IgD-negative memory B cell (primary cell): ENCODE measurements at regions not wholly inside any gene's neighbourhood (a gene's known extent, or its start where the extent isn't known, plus 50 kb on each side); places are given as distances from the start of the nearest gene placed in this dataset.

Experiments used
- H3K27ac Mint-ChIP-seq, 3 donors: one replicate each; pipeline ENCODE4 v1.8.0; 2020 to 2022; ENCODE audit warnings: mild to moderate bottlenecking in 3 of 3, mixed read lengths in 3 of 3, moderate library complexity in 1 of 3
- H3K27me3 Mint-ChIP-seq: one replicate; pipeline ENCODE4 v1.8.0; 2021; ENCODE audit warnings: mixed read lengths
- H3K36me3 Mint-ChIP-seq: one replicate; pipeline ENCODE4 v1.8.0; 2020; ENCODE audit warnings: mild to moderate bottlenecking, mixed read lengths
- H3K4me1 Mint-ChIP-seq, 3 donors: one replicate each; pipeline ENCODE4 v1.8.0; 2020 to 2022; ENCODE audit warnings: mixed read lengths in 3 of 3, mild to moderate bottlenecking in 1 of 3
- H3K4me3 Mint-ChIP-seq, 4 donors: one replicate each; pipeline ENCODE4 v1.8.0; 2020 to 2022; ENCODE audit warnings: mild to moderate bottlenecking in 4 of 4, mixed read lengths in 4 of 4, moderate library complexity in 3 of 4
- H3K9me3 Mint-ChIP-seq, 3 donors: one replicate each; pipeline ENCODE4 v1.8.0; 2020 to 2021; ENCODE audit warnings: mixed read lengths in 3 of 3, mild to moderate bottlenecking in 1 of 3

DNA sequence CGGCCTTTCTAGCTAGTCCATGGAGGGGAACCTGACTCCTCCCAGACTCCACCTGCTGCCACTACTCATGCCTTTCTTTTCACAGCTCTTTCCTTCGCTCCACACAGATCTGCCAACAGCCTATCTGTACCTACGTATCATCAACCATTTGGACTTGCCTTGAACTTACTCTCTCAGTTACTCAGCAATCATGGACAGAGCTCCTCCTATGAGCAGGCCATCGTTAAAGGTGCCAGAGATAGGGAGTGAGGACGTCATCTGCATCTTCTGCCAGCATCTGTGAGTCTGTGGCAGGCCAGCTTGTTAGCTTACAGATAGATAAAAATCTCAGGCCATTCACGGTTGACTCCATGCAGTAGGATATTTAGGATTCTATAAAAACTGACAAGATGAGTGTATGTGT lies 162.9 kb upstream of the ZBED5 start:
- Mint-ChIP-seq H3K27ac (no peak overlapping the region), H3K4me3 (no peak overlapping the region), H3K9me3 (no peaks in the 10 kb centered on the region), H3K27me3 (peaks cover 1% of the 10 kb centered on the region), H3K4me1 (peaks cover 0 to 8% (median 4%) of the 10 kb centered on the region in 3 donors), H3K36me3 (no peaks in the 10 kb centered on the region)

DNA sequence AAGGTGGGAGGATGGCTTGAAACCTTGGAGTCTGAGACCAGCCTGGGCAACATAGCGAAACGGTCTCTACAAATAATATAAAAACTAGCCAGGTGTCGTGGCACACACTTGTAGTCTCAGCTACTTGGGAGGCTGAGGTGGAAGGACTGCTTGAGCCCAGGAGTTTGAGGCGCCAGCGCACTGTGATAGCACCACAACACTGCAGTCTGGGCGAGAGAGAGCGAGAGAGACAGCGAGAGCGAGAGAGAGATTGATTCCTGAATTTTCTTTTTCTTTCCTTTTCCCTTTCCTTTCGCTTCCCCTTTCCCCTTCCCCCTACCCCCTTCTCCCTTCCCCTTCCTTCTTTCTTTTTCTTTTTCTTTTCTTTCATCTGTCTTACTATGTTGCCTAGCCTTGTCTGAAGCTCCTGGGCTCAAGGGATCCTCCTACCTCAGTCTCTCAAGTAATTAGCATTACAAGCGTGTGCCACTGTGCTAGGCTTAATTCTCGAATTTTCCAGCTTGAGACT lies 162.4 kb upstream of the ZBED5 start:
- Mint-ChIP-seq H3K9me3 (no peaks in the 10 kb centered on the region), H3K36me3 (no peaks in the 10 kb centered on the region), H3K27me3 (no peaks in the 10 kb centered on the region), H3K27ac (no peak overlapping the region), H3K4me3 (no peak overlapping the region), H3K4me1 (peaks cover 0 to 8% (median 4%) of the 10 kb centered on the region in 3 donors)

DNA sequence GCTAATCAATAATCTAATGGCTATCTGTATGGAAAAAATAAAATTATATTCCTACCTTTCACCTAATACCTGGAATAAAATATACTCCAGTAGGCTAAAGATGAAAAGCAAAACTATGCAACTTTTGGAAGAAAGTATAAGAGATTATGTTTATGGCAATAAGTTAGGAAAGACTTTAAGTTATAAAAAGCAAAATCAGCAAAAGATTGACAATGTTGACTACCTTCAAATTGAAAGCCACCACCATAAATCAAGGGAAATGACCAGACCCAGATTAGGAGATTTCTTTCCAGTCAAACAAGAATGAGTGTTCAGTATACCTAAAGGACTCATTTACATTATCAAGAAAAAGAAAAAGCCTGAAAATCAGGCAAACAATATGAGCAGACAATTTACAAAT lies 159.1 kb upstream of the ZBED5 start:
- Mint-ChIP-seq H3K27me3 (peaks cover 1% of the 10 kb centered on the region), H3K4me1 (peaks cover 6 to 14% (median 11%) of the 10 kb centered on the region in 3 donors), H3K36me3 (no peaks in the 10 kb centered on the region), H3K9me3 (no peaks in the 10 kb centered on the region), H3K27ac (no peak overlapping the region), H3K4me3 (no peak overlapping the region)

DNA sequence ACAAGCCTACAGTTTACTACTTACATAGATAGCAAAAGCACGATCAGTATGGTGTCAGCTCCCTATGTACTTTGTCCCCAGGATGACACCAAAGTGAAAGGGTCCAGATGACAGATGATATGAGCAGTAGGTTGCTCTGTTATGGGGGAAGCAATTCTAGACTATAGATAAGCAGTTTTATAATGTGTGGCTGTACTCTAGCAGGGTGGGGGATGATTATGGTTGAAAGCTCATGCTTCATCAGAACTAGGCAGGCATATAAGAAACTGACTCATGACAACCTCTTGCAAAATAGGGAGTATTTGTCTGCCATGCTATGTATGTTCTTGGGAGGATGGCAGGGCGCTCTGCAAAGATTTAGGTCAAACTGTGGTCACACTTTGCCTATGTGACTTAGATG lies 158.2 kb upstream of the ZBED5 start:
- H3K27ac Mint-ChIP-seq: no peak overlapping the region
- H3K4me1 Mint-ChIP-seq: peaks cover 13 to 18% (median 15%) of the 10 kb centered on the region in 3 donors
- H3K9me3 Mint-ChIP-seq: no peaks in the 10 kb centered on the region
- no peak overlapping the region for H3K4me3 Mint-ChIP-seq
- H3K27me3 Mint-ChIP-seq: peaks cover 1% of the 10 kb centered on the region
- no peaks in the 10 kb centered on the region for H3K36me3 Mint-ChIP-seq

DNA sequence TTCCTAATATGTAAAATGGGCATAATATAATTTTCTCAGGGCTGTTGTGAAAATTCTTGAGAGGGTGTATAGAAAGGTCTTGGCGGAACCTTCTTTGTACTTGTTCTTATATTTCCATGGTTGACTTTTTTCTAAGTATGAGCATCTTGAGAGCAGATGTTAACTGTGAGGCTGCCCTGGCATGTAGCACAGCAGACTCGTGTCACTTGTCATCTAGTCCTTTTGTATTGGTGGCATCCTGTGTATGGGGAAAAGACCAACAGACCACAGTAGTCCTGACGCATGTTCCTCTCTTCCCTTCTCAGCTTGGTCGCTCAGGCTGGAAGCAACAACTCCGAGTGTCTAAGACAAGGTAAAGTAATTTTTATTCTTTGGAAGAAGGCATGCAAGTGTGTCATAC lies 153.8 kb upstream of the ZBED5 start:
- Mint-ChIP-seq H3K4me1 (peaks cover 15 to 22% (median 16%) of the 10 kb centered on the region in 3 donors), H3K27me3 (peaks cover 8% of the 10 kb centered on the region), H3K4me3 (peak overlapping the region in 2 of 4 donors; percentile 14 to 44), H3K36me3 (no peaks in the 10 kb centered on the region), H3K27ac (peak overlapping the region in 1 of 3 donors; percentile 49), H3K9me3 (no peaks in the 10 kb centered on the region)

DNA sequence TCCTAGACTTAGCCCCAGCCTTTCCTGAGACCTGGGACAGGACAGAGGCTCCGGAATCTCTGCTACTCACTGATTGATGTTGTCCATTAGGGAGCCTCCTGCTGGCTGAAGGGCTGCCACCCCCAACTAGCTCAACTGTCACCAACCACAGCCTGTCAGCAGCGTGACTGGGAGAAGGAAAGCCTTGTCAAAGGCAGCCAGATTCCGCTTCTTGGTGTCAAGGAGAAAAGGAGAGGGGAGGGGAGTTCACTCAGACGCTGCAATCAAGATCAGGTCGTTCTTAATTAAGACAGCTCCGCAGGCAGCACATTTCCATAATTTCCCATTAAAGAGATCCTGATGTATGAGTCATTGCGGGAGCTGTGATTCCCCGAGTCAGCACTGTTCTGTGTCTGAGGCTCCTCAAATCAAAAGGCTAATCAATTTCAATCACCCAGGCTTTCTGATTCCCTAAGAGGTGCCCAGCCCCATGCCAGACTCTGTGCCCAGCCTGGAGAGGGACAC lies 152.8 kb upstream of the ZBED5 start:
- Mint-ChIP-seq H3K27ac (no peak overlapping the region), H3K4me3 (no peak overlapping the region), H3K36me3 (no peaks in the 10 kb centered on the region), H3K4me1 (peaks cover 13 to 22% (median 16%) of the 10 kb centered on the region in 3 donors), H3K27me3 (peaks cover 8% of the 10 kb centered on the region), H3K9me3 (peaks cover 0 to 1% (median 0%) of the 10 kb centered on the region in 3 donors)

DNA sequence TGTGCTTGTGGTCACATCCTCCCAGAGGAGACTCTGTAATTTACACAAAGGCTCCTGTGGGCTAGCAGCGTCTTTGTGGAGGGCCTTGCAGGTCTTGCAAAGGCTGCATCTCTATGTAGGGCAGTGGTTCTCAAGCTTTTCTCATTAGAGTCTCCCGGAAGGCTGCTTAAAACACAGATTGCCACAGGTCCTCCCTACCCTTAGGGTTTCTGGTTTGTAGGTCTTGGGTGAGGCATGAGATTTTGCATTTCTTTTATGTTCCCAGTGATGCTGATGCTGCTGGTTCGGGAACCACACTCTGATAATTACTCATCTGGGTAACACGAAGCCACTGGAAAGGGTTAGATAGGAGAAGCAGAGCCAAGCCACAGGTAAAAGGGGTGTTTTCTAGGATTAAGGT lies 151.3 kb upstream of the ZBED5 start:
- Mint-ChIP-seq H3K27ac (no peak overlapping the region), H3K4me3 (no peak overlapping the region), H3K9me3 (peaks cover 0 to 4% (median 2%) of the 10 kb centered on the region in 3 donors), H3K27me3 (peaks cover 14% of the 10 kb centered on the region), H3K4me1 (peaks cover 13 to 22% (median 16%) of the 10 kb centered on the region in 3 donors), H3K36me3 (no peaks in the 10 kb centered on the region)

DNA sequence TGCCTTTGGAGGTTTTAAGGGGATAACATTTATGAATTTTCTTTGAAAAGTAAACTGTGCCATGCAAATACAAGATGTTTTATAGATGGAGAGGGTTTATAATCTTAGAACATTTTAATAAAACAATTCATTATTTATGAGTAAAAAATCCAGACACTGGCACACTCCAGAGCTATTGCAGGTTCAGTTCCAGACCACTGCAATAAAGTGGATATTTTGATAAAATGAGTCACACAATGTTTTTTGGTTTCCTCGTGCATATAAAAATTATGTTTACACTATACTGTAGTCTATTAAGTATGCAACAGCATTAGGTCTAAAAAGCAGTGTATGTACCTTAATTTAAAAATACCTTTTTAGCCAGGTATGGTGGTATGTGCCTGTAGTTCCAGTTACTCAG lies 146.2 kb upstream of the ZBED5 start:
- Mint-ChIP-seq H3K27ac (no peak overlapping the region), H3K36me3 (no peaks in the 10 kb centered on the region), H3K27me3 (peaks cover 19% of the 10 kb centered on the region), H3K9me3 (peaks cover 0 to 4% (median 2%) of the 10 kb centered on the region in 3 donors), H3K4me3 (no peak overlapping the region), H3K4me1 (peaks cover 0 to 7% (median 0%) of the 10 kb centered on the region in 3 donors)

DNA sequence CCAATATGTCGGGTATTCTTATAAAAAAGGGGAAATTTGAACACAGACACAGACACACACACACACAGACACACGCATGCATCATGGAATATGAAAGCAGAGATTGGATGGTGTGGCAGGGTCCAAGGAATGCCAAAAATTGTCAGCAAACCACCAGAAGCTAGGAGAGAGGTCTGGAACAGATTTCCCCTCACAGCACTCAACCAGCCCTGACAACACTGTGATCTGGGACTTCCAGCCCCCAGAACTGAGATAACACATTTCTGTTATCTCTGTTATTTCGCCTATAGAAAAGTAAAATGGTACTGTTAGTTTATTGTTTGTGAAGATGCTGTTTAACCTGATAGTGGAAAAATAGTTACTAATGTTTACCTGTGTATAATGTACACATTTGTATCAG lies 145.4 kb upstream of the ZBED5 start:
- H3K4me3 Mint-ChIP-seq: no peak overlapping the region
- peaks cover 17% of the 10 kb centered on the region for H3K27me3 Mint-ChIP-seq
- no peaks in the 10 kb centered on the region for H3K36me3 Mint-ChIP-seq
- H3K4me1 Mint-ChIP-seq: peaks cover 0 to 5% (median 0%) of the 10 kb centered on the region in 3 donors
- H3K9me3 Mint-ChIP-seq: peaks cover 0 to 4% (median 2%) of the 10 kb centered on the region in 3 donors
- H3K27ac Mint-ChIP-seq: no peak overlapping the region

DNA sequence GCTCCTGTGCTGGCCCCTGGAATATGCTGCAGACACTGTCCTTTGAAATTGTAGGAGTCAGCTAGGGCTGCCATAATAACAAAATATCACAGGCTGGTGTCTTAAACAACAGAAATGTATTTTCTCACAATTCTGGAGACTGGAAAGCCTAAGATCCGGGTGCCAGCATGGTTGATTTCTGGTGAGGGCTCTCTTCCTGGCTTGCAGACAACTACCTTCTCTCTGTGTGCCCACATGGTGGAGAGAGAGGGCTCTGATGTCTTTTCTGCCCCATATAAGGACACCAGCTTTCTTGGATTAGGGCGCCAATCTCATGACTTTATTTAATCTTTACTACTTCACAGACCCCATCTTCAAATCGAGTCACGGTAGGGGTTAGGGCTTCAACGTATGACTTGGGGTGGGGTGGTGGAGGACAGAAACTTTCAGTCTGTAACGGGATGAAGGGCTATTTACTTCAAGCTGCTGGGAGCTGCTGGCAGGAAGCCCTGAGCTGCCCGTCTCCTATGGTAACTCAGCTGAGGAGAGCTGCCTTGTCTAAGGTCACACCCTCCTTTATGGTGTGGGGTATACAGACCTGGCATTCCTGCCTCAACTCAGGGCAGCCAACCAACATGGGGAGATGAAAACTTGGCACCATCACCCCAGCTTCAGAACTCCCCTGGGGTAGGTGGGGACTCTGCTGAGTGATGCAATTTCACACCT lies 142.9 kb upstream of the ZBED5 start:
- peaks cover 0 to 5% (median 0%) of the 10 kb centered on the region in 3 donors for H3K4me1 Mint-ChIP-seq
- peaks cover 3% of the 10 kb centered on the region for H3K36me3 Mint-ChIP-seq
- H3K9me3 Mint-ChIP-seq: peaks cover under 1 to 4% (median 2%) of the 10 kb centered on the region in 3 donors
- no peak overlapping the region for H3K27ac Mint-ChIP-seq
- peaks cover 20% of the 10 kb centered on the region for H3K27me3 Mint-ChIP-seq
- no peak overlapping the region for H3K4me3 Mint-ChIP-seq

DNA sequence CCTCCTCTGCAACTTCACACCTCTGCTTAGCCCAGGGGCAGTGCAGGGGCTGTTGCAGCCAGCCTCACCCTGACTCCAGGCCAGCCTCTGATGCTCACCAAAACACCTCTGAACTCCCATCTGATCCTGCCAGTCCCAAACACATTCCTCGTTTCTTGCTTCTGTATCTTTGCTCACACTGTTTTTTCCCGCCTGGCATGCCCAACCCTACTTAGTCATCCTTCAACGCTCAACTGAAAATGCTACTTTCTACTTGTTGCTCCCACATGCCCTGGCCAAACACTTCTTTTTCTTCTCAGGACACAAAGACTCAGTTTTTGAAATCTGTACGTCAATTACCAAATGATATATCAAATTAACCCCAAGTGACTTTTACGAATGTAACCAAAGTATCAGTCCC lies 140.8 kb upstream of the ZBED5 start:
- H3K27me3 Mint-ChIP-seq: peaks cover 14% of the 10 kb centered on the region
- peaks cover 0 to 13% (median 6%) of the 10 kb centered on the region in 3 donors for H3K4me1 Mint-ChIP-seq

DNA sequence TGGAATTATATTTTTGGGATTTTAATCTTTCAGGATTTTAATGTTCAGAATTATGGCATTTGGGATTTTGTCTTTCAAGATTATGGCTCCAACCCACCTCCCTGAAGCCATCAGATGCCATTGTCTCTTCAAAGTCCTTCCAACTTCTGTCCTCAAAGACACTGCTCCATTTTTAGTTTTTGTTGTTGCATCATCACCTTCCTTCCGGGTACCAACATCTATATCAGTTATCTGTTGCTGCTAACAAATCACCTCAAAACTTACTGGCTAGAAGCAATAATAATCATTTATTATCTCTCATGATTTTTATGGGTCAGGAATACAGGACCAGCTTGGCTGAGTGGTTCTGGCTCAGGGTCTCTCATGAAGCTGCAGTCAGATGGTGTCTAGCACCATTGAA lies 138.8 kb upstream of the ZBED5 start:
- peaks cover 1 to 5% (median 3%) of the 10 kb centered on the region in 3 donors for H3K9me3 Mint-ChIP-seq
- peaks cover 0 to 13% (median 6%) of the 10 kb centered on the region in 3 donors for H3K4me1 Mint-ChIP-seq
- H3K27me3 Mint-ChIP-seq: peaks cover 14% of the 10 kb centered on the region
- H3K36me3 Mint-ChIP-seq: peaks cover 6% of the 10 kb centered on the region
- no peak overlapping the region for H3K4me3 Mint-ChIP-seq
- no peak overlapping the region for H3K27ac Mint-ChIP-seq

More for the DNA sequence above, 140.8 kb upstream of the ZBED5 start:
- peaks cover 6% of the 10 kb centered on the region for H3K36me3 Mint-ChIP-seq
- no peak overlapping the region for H3K27ac Mint-ChIP-seq
- peaks cover 1 to 5% (median 3%) of the 10 kb centered on the region in 3 donors for H3K9me3 Mint-ChIP-seq
- no peak overlapping the region for H3K4me3 Mint-ChIP-seq

DNA sequence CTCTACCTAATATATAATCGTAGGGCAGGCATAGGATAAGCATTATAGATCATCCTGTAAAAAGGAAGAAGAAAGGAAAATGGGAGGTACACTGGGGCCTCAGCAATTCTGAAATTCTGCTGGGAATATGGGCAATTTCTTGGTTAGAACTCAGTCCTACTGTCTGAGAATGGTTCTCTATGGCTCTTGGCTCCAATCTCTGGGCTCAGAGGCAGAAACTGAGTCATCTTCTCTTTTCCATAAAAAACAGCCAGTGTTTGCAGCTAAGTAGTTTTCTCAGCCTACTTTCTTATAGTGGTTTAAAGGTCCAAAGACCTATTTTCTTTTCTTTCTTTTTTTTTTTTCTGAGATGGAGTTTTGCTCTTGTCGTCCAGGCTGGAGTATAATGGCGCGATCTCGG lies 135.8 kb upstream of the ZBED5 start:
- Mint-ChIP-seq H3K27ac (no peak overlapping the region), H3K4me3 (no peak overlapping the region), H3K9me3 (peaks cover 1 to 5% (median 3%) of the 10 kb centered on the region in 3 donors), H3K36me3 (peaks cover 6% of the 10 kb centered on the region), H3K27me3 (peaks cover 8% of the 10 kb centered on the region), H3K4me1 (peaks cover 0 to 13% (median 2%) of the 10 kb centered on the region in 3 donors)

DNA sequence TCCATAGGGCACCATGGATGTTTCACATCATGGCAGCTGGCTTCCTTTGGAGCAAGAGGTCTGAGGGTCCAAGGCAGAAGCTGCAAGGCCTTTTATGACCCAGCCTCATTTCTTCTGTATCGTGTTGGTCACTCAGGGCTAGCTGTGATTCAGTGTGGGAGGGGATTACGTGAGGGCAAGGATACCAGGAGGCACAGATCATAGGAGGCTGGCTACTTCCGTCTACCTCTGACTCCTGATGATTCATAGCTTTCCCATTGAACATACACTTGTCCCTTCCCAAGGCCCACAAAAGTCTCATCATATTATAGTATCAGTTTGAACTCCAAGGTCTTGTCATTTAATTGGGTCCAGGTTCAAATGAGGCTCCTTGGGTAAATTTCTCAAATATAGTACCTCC lies 135.3 kb upstream of the ZBED5 start:
- peaks cover 8% of the 10 kb centered on the region for H3K27me3 Mint-ChIP-seq
- peaks cover 1 to 5% (median 3%) of the 10 kb centered on the region in 3 donors for H3K9me3 Mint-ChIP-seq
- H3K36me3 Mint-ChIP-seq: peaks cover 8% of the 10 kb centered on the region
- peaks cover 0 to 13% (median 2%) of the 10 kb centered on the region in 3 donors for H3K4me1 Mint-ChIP-seq
- H3K4me3 Mint-ChIP-seq: no peak overlapping the region
- no peak overlapping the region for H3K27ac Mint-ChIP-seq

DNA sequence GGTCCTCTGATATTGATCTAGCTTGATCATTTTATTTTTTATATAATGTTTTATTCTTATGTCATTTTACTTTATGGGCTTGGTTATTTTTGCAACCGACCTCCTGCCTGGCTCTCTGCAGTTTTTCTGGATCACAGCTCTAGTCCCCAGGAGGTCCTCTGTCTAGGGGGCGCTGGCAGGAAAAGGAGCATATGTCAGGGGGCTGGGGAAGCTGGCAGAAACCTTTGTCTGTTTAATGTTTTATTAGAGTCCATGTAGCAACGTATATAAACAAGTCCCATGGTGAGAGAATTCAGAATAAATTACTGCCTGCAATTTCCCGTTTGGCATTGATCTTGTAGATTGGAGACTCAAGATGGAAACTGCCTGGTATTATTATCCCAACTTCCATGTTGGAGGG lies 133.5 kb upstream of the ZBED5 start:
- peaks cover 1 to 5% (median 3%) of the 10 kb centered on the region in 3 donors for H3K9me3 Mint-ChIP-seq
- peaks cover 9% of the 10 kb centered on the region for H3K36me3 Mint-ChIP-seq
- no peak overlapping the region for H3K27ac Mint-ChIP-seq
- peaks cover 2% of the 10 kb centered on the region for H3K27me3 Mint-ChIP-seq
- H3K4me1 Mint-ChIP-seq: peaks cover 0 to 13% (median 3%) of the 10 kb centered on the region in 3 donors
- H3K4me3 Mint-ChIP-seq: no peak overlapping the region
